RPMI7951 (cell line): ENCODE measurements at regions not wholly inside any gene's neighbourhood (a gene's known extent, or its start where the extent isn't known, plus 50 kb on each side); places are given as distances from the start of the nearest gene placed in this dataset.

Experiments used
- DNase-seq: peaks from one replicate; pipeline ENCODE4 v3.0.0-alpha.2; 2012; ENCODE audit warnings: low read depth

DNA sequence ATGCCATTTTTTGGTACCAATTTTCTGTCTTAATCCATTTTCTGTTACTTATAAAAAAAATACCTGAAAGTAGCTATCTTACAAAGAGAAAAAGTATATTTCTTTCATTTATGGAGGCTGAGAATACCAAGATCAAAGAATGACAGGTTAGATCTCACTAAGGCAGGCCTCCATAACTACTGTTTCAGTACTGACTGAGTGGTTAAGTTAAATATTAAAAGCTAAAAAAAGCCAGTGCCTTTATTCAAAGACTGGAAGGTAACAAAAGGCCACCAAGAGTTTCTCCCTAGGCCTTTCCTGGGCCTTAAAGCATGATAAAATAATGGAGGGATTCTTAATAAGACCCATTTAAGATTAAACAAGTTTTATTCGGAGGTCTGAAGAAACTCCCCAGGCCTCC is 687.7 kb upstream of the ADGRL4 start:
- no peak for DNase-seq

DNA sequence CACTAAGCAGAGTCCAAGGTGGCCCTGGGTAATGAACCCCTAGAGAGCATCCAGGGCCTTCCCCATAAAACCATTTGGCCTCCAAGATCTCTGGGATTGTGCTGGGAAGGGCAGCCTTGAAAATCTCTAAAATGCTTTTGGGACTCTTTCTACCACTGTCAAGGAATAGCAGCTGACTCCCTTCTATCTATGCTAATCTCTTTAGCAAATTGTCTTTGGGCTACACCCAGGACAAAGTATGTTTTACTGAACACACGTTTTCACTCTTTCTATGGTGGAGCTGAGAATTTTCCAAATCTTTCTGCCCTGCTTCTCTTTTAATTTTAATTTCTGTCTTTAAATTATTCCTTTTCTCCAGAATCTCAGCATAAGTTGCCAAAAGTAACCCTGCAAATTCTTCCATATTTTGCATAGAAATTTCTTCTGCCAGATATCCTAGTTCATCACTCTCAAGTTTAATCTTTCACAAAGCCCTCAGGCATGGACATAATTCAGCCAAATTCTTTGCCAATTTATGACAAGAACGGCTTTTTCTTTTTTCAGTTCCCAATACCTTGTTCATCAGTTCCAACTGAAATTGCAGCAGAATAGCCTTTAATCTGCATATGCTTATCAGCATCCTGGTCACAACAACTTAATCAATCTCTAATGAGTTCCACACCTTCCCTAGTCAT is 687.0 kb upstream of the ADGRL4 start:
- DNase-seq = no peak

DNA sequence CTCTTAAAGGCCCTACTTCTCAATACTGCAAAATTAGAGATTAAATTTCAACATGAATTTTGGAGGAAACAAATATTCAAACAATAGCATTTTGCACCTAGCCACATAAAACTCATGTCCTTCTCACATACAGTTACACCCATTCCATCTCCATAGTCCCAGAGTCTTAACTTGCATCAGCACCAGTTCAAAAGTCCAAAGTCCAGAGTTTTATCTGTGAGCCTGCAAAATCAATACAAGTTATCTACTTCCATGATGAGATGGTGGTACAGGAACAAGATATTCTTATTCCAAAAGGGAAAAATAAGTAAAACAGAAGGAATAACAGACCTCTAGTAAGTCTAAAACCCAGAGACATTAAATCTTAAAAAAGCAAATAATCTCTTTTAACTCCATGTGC is 686.0 kb upstream of the ADGRL4 start:
- DNase-seq = no peak

DNA sequence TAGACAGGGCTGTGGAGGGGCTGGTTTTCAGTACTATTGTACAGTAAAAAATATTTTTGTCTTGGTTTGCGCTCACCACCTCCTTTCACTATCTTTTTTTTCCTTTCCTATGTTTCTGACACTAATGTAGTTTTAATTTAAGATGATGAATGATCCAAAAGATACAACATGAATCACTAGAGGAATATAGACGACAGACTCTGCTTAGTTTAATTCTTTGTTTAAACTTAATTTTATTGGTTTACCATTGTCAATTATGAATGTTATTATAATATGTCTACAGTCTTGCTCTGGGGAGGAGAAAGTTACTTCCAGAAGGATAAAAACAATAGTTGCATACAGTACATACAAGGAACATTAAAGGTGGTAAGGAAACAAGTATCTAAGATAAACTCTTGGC is 682.4 kb upstream of the ADGRL4 start:
- DNase-seq = no peak

DNA sequence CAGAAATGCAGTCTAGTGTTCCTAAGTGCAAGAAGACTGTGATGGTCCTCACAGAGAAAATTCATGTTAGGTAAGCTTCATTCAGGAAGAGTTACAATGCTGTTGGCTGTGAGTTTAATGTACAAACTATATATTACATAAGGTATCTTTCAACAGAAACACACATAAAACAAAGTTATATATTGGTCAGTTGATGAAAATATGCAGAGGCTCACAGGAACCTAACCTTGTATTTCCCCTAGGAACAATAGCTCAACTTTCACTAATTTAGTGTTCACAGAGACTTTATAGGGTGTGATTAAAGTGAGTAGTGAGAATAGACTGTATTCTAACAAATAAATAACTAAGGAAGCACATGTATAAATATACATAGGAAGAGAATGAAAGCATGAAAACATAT is 676.9 kb upstream of the ADGRL4 start:
- no peak for DNase-seq

DNA sequence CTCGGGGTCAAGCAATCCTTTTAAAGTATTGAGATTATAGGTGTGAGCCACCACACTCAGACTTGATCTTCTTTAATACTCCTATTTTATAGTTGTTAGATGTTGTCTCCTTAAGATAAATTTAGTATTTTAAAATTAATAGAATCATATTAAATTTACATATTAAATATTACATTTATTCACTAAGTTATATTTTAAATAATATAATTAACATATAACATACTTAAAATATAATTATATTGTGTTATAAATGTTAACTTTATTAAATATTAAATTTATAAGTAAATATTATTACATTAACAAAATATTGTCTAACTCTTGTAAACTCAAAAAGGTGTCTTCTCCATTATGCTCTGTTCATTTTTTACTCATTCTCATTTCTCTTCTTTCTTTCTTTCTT is 675.9 kb upstream of the ADGRL4 start:
- no peak for DNase-seq

DNA sequence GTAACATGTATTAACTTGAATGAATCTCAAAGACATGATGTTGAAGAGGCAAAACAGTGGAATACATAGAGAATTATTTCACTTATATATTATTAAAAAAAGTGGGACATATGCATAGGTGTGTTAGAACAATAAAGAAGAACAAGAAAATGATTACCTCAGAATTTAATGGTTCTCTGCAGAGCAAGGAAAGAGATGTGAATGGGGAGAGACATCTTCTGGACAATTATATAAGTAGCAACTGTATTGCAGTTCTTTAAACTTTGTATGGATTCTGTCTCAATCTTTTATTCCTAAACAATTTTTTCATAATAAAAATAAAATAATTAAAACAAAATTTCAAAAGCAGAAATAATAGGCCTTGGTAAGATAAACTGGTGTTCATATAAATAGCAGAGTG is 674.9 kb upstream of the ADGRL4 start:
- DNase-seq = no peak

DNA sequence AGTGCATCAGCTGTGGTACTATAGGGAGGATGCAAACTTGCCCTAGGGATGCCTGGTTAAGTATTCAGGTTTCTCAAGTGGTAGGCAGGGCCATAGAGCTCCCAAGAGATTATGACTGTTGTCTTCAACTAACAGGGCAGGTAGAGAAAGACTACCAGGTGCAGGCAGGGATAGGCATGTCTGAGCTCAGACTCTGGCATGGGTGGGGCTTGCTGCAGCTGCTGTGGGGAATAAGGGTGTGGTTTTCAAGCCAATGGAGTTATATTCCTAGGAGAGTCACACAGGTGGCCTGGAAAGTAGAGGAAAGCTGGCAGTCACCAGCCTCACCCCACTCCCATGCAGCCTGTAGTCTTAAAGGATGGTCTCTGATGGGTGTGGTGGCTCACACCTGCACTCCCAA is 673.4 kb upstream of the ADGRL4 start:
- no peak for DNase-seq

DNA sequence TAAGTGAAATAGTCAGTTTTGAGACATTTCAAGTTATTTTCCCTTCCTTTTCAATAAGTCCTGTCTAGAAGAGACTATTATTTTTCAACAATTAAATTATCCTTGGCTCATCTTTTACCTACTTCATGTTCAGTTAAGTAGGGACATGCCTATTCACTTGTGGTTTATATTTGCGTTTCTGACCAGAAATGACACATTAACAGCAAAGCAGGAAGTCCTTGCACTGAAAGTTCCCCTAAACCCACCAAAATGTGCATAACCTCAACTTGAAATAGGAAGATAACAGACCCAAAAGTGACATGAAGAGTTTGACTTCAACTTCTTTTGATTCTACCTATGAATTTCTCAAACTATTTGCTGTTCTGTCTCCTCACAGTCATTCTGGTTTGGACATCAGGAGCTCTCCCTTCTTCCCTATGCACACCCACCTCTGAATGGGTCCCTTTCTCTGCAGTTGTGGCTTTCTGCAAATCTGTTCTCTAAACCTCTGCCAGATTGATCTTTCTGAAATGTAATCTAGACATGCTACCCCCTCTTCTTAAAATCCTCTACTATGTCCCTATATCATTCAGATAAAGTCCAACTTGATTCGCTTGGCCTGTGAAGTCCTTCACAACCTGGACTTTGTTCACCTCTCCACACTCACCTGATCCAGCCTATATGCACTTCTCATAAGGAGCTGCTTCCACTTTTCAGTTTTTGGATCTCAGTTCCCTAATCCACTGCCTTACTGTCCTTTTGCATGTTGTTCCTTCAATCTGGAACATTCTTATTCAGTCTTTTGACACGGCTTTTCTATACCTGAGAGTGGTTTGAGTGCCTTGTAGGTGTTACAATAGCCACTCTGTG is 661.5 kb upstream of the ADGRL4 start:
- no peak for DNase-seq

DNA sequence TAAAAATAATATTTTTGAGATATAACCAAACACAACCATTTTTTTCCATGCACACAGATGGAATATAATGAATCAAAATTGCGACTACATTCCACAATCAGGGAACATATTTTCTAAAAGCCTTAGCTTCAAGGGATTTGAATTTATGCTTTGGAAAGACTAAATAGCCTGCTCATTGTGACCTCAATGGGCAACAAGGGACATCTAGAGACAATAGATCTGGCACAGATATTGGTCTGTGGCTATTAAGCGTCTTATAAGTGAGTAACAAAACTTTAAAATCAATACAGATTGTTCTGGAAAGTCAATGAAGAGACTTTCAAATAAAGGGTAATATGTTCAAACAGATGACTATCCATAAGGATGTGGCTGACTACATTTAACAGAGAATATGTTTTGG is 660.6 kb upstream of the ADGRL4 start:
- no peak for DNase-seq

DNA sequence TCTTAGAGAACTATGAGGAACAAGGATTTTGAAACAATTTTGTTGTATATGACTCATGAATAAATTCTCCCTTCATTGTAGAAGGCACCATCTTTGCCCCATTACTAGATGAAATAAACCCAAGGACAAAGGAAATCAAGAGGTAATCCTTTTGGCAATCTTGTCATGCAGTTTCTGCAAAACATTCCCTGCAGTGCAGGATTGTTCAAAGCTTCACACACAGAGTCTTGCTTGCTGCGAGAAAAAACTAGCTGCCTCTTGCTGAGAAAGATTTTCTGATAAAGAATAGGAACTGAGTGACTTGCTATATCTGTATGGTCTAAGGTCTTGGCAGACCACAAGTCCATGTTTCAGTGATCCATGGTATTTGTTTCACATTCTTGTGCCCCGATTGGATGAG is 657.4 kb upstream of the ADGRL4 start:
- no peak for DNase-seq

DNA sequence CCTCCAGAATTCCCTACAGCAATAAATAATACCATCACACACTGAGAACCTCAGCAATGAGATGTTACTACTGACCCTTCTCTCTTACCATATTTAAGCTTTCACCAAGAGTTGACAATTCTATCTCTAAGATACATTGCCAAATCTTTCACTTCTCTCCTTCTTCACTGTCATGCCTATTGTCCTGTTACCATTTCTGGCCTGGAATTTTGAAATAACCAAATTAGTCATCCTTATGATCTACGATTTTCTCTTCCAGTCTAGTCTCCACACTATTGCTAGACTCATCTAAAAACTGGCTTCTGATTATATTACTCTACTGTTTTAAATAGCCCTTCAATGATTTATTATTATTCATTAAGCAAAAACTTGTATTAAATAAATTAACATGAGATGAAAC is 656.1 kb upstream of the ADGRL4 start:
- DNase-seq = no peak

DNA sequence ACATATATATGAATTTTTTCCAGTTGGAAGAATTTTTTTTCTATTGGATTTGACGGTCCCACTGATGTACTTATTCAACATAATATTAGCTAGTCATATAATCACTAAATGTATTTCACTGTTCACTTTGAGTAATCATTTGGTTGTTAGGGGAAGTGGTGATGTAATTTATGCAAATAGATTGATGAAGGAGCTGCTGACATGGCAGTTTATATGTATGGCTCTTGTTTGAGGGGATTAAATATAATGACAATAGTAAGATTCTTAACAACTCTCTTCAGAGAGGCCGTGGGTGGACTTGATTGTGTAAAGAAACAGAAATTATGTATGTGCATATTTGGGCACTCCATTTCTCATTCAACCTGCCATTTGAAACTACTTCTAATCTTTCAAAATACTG is 653.6 kb upstream of the ADGRL4 start:
- no peak for DNase-seq

DNA sequence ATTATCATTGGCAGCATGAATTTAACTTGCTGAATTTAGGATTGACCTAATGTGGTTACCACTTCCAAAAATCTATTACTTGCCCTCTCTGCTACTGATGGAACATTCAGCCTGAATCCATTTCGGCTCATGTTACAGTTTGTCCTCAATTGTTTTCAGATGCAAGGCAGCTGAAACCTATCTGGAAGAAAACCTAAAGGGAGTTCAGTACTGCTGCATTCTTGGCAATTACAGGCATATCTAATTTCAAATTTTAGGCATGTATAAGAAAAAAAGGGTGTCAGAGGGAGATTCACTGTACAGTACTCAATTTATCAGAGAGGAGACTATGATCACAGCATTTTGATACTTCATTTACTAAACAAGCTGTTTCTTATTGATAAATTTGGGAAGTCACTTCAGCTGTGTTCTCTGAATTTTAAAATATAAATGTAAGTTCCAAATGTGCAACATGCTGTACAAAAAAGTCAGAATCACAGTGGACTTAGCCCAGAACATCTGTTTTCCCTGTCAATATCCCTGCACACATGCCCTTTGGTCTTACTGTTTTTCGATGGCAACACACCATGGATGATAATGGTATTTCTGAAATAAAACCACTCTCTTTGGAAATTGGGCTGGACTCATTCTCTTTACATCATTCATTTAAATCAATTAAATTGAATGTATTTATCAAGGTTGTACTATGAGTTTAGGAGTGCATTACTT is 651.6 kb upstream of the ADGRL4 start:
- DNase-seq = no peak

DNA sequence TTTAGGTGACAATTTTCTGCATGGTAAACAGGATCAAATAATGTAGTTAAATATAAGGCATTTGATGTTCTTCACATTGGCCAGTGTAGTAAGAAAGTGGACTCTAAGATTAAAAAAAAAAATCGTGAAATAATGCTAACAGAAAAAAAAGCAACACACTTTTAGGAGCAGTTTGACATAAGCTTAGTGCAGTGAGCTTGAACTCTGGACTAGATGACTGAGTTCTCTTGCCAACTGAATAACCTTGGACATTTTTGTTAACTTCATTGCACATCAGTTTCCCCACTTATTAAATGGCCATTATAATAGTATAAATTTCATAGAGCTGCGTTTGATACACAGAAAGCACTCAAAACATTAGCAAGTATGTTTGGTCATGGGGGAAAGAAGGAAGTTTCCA is 649.3 kb upstream of the ADGRL4 start:
- DNase-seq = no peak

DNA sequence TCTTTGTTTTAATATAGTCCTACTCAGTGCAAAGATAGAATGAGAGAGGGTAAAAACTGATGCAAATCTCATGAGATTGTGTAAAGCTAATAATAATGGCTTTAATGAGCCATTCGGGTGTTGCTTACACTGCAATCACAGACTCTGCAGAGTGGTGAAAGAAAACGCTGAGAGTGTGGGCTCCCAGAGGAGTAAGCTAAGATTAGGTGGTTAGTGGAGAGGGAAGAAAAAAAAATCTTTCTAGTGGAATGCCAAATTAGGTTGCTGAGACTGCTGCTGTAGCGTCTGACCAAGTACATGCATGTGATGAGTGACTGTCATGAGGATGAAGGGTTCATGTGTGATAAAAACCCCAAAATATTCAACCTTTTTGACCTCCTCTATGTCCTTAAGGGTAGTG is 645.9 kb upstream of the ADGRL4 start:
- DNase-seq = no peak

DNA sequence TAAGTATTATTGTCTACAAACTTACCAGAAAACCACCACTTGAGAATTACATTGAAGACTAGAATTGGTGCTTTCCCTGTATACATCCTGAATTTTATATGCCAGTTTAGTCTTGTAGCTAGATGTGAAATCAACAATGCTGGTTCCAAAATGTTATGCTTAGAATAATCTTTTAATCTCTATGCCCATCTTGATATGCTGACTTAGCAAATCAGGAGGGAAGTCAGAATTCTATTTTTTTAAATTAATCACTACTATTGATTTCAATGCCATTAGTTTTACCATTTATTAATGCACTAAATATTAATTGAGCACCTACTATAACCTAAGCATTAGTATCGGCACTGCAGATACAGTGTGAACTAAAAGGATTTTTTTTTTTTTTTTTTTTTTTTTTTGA is 641.6 kb upstream of the ADGRL4 start:
- DNase-seq = no peak

DNA sequence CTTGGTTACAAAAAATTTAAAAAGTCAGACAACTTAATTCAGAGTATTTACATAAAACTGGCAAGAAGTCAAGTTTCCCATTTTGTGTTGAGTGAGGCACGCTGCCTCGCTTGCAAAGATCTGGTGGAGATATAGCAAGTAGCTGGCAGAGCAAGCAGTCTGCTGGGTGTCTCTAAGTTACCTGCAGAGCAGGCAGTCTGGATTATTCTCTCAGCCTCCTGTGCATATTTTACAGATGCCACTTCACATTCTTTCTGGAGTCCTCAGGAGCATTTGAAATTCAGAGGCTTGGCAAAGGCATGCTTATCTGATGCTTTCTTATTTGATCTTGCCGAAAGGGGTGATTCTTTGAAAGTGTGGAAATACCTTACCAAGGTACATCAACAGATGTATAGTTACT is 640.4 kb upstream of the ADGRL4 start:
- DNase-seq = no peak

DNA sequence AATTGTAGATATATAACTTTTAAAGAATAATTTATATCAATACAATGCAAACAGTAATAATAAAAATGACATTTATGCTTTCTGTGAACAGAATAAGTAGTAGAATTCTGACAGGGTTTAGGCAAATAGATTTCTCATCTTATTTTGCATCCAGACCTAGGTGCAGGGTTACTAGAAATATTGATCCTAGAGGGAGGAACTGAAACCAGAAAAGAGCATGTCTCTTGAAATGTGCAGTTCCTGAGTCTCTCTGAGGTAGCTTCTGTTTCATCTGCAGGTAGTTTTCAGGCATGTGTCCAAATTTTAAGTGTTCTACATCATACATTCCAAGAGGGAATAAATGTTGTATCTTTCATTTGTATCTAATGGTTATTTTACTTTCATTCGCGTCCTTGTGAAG is 631.9 kb upstream of the ADGRL4 start:
- no peak for DNase-seq

DNA sequence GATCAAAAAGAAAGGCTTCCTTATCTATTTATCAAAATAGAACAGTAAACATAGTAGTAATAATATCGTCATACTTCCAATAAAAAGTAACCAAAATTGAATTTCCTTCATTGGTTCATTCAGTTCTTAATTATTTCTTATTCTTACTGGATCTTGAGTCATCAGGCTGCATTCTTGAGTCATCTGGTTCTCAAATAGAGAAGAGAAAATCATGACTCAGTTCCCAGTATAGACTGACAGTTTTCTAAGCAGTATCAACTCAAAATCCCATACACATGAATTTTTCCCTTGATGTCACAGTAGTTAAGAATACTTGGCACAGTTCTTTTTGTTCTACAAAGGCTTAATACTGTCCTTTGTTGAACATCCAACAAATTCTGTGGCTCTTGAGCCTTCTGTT is 626.9 kb upstream of the ADGRL4 start:
- DNase-seq = no peak

DNA sequence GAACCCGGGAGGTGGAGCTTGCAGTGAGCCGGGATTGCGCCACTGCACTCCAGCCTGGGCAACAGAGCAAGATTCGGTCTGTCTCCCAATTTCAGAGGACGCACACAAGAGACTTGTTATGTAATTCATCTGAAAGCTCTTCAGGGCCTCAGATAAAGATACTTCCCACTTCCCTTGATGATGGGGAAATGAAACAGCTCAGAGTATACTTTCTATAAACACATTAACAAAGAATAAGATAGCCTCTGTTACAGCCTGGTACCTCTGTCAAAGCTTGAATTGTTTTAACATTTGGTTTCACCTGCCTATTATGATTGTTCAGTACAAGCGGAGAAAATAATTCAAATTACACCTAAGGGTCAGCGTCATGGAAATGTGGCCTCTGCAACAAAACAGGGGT is 622.9 kb upstream of the ADGRL4 start:
- DNase-seq = no peak

DNA sequence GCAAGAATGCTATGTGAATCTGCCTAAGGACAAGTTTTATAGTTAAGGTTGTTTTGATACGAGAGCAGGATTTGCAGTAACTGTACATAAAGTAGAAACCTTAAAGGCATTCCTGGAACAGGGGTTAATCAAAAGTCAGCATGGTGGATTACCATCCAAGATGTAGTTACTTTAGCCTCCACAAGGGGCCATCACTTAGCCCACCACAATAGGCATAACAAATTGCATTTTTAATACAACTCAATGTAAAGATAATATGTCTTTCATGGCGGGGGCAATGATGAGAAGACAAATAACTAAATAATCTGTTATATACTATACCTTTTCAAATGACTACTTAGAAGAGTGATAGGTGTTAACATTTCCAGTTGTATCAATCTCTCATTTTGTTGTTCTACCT is 611.2 kb upstream of the ADGRL4 start:
- no peak for DNase-seq

DNA sequence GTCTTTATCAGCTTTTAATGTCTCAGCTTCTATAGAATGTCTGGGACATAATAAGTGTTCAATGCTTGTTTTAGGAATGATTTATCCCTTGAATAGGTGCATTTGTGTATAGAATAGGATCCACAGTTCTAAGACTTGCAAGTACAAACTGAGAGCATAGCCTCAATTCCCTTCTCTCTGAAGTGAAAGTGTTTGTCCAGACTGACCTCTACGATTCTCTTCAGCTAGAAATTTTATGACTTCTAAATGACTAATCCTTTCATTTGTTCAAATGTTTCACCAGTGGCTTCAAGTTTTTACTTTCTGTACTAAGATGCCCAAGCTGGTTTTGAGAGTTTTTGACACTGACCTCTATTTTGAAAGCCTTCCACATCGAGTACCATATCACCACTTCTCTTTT is 608.2 kb upstream of the ADGRL4 start:
- DNase-seq = no peak
